Activated T-cell treated with anti-CD3 and anti-CD28 coated beads, Interleukin-2, amount 50 U/mL, for 72 hours (primary cell): ENCODE measurements at regions not wholly inside any gene's neighbourhood (a gene's known extent, or its start where the extent isn't known, plus 50 kb on each side); places are given as distances from the start of the nearest gene placed in this dataset.

Experiments
- ATAC-seq, 2 donors: fragments of 150-1000 bp; cut with Tn5 transposase; replicated peaks in 1 of 2; 2 replicates each; pipeline ENCODE4 v1.10.0; 2021; ENCODE audit warnings: moderate library complexity in 2 of 2, mild to moderate bottlenecking in 1 of 2
- DNase-seq, 2 donors: peaks; one replicate each; pipeline ENCODE4 v3.0.0; 2021 to 2022; ENCODE audit warnings: mixed read lengths in 1 of 2
- H3K27ac Mint-ChIP-seq: one replicate; pipeline ENCODE4 v1.8.0; 2022; ENCODE audit warnings: mild to moderate bottlenecking, moderate library complexity, mixed read lengths
- H3K27me3 Mint-ChIP-seq: one replicate; pipeline ENCODE4 v1.8.0; 2022; ENCODE audit warnings: low read depth, mixed read lengths
- H3K36me3 Mint-ChIP-seq, 2 donors: one replicate each; pipeline ENCODE4 v1.8.0; 2022; ENCODE audit warnings: mixed read lengths in 2 of 2, mild to moderate bottlenecking in 1 of 2; ENCODE audit not compliant: insufficient read depth in 2 of 2
- H3K4me1 Mint-ChIP-seq: one replicate; pipeline ENCODE4 v1.8.0; 2022; ENCODE audit warnings: low read depth, mixed read lengths
- H3K4me3 Mint-ChIP-seq, 2 donors: one replicate each; pipeline ENCODE4 v1.8.0; 2022; ENCODE audit warnings: mild to moderate bottlenecking in 2 of 2, mixed read lengths in 2 of 2, moderate library complexity in 2 of 2
- H3K9me3 Mint-ChIP-seq, 2 donors: one replicate each; pipeline ENCODE4 v1.8.0; 2022; ENCODE audit warnings: mixed read lengths in 2 of 2

- H3K4me1 Mint-ChIP-seq, result no peaks in the 10 kb centered on the region
- no peaks in the 10 kb centered on the region for H3K36me3 Mint-ChIP-seq
- peaks cover 16% of the 10 kb centered on the region for H3K27me3 Mint-ChIP-seq
- no peak overlapping the region for H3K27ac Mint-ChIP-seq
- ATAC-seq (no peak), DNase-seq (no peak)
- H3K4me3 Mint-ChIP-seq, result no peak overlapping the region
- peaks cover 0 to 1% of the 10 kb centered on the region in 2 donors for H3K9me3 Mint-ChIP-seq
Observed at GRCh38 chr7:113172726-113173125, 54.4 kb upstream of the SMIM30 start.

DNA sequence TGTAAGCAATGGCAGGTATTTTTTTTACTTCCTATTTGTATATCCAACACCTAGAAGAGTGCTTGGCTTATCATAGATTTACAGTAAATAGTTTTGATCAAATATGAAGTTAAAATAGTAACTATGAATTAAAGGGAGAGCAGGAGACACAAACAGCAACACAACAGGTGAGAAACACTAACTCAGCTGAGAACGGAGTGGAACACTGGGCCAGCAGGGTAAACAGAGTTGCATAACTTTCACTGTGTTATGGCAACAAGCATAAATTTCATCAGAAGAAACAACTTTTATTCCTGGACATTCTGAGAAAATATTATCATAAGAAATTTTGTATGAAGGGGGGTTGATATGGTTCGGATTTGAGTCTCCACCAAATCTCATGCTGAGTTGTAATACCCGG, 52.2 kb upstream of the SMIM30 start:
- H3K36me3 Mint-ChIP-seq, result no peaks in the 10 kb centered on the region
- H3K9me3 Mint-ChIP-seq, result peaks cover 1 to 3% of the 10 kb centered on the region in 2 donors
- no peak overlapping the region for H3K4me3 Mint-ChIP-seq
- no peak overlapping the region for H3K27ac Mint-ChIP-seq
- ATAC-seq, result no peak
- DNase-seq, result no peak
- peaks cover 31% of the 10 kb centered on the region for H3K27me3 Mint-ChIP-seq
- no peaks in the 10 kb centered on the region for H3K4me1 Mint-ChIP-seq
